ENCODE measurements at regions not wholly inside any gene's neighbourhood (a gene's known extent, or its start where the extent isn't known, plus 50 kb on each side); places are given as distances from the start of the nearest gene placed in this dataset.

- Histone ChIP-seq H3K4me1 (ENCODE audit: insufficient read depth) (no peaks in the 10 kb centered on the region), H3K36me3 (replicated peaks; ENCODE audit: insufficient read depth, low read depth) (no peaks in the 10 kb centered on the region), H3K27ac (no peak overlapping the region), H3K27me3 (no peaks in the 10 kb centered on the region), H3K9me3 (ENCODE audit: low read depth) (no peaks in the 10 kb centered on the region), H3K4me2 (no peak overlapping the region), H4K20me1 (ENCODE audit: insufficient read depth, poor library complexity, severe bottlenecking) (no peaks in the 10 kb centered on the region), H3K4me3 (no peak overlapping the region), H3K9me2 (replicated peaks; ENCODE audit: insufficient read depth) (no peaks in the 10 kb centered on the region), H3K79me2 (no peaks in the 10 kb centered on the region), H2AFZ (no peak overlapping the region)
- no peak for DNase-seq (ENCODE audit: low spot score)
- 87% methylated on average over 8 of the region's 8 CpGs for WGBS (ENCODE audit: low lambda C conversion rate, missing lambda C conversion rate)
- TF ChIP-seq, protein P1, sequence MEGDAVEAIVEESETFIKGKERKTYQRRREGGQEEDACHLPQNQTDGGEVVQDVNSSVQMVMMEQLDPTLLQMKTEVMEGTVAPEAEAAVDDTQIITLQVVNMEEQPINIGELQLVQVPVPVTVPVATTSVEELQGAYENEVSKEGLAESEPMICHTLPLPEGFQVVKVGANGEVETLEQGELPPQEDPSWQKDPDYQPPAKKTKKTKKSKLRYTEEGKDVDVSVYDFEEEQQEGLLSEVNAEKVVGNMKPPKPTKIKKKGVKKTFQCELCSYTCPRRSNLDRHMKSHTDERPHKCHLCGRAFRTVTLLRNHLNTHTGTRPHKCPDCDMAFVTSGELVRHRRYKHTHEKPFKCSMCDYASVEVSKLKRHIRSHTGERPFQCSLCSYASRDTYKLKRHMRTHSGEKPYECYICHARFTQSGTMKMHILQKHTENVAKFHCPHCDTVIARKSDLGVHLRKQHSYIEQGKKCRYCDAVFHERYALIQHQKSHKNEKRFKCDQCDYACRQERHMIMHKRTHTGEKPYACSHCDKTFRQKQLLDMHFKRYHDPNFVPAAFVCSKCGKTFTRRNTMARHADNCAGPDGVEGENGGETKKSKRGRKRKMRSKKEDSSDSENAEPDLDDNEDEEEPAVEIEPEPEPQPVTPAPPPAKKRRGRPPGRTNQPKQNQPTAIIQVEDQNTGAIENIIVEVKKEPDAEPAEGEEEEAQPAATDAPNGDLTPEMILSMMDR (IDR thresholded peaks at IDR 0.05; ENCODE audit: poor library complexity): no peak
- TF ChIP-seq EZH2 (IDR thresholded peaks at IDR 0.05; ENCODE audit: borderline replicate concordance) (no peak), EZH2phosphoT487 (IDR thresholded peaks at IDR 0.05; ENCODE audit: low read depth, severe bottlenecking, unreplicated experiment) (no peak)
Observed at GRCh38 chr1:37347104-37347649, 127.2 kb upstream of the ZC3H12A start.

DNA sequence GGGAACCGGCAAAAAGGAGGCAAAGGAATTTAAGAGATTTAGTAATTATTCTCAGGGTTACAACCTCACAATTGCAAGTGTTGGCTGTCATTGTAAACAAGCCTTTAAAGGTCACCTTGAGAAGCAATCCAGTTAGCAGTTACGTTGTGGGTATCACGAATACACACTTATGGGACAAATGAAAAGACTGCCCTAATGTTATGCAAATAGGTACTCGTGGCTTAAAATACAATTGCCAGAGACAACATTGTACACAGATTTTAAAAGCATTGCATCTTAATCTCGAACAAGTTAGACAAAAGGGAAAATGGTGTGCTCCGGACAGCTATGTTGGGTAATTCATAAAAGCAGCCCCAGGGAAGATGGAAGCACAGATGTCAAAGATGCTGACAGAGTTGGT lies 120.5 kb upstream of the ZC3H12A start:
- 61% methylated on average over 6 of the region's 6 CpGs for WGBS (ENCODE audit: low lambda C conversion rate, missing lambda C conversion rate)
- no peaks in the 10 kb centered on the region for H3K9me2 ChIP-seq (replicated peaks; ENCODE audit: insufficient read depth)
- H2AFZ ChIP-seq: no peak overlapping the region
- no peaks in the 10 kb centered on the region for H3K79me2 ChIP-seq
- no peaks in the 10 kb centered on the region for H3K4me1 ChIP-seq (ENCODE audit: insufficient read depth)
- no peak for DNase-seq (ENCODE audit: low spot score)
- H3K4me2 ChIP-seq: no peak overlapping the region
- H4K20me1 ChIP-seq (ENCODE audit: insufficient read depth, poor library complexity, severe bottlenecking): no peaks in the 10 kb centered on the region
- H3K9me3 ChIP-seq (ENCODE audit: low read depth): no peaks in the 10 kb centered on the region
- no peak for TF ChIP-seq EZH2phosphoT487 (IDR thresholded peaks at IDR 0.05; ENCODE audit: low read depth, severe bottlenecking, unreplicated experiment)
- no peak for TF ChIP-seq EZH2 (IDR thresholded peaks at IDR 0.05; ENCODE audit: borderline replicate concordance)
- TF ChIP-seq, protein P1 (IDR thresholded peaks at IDR 0.05; ENCODE audit: poor library complexity): no peak
- H3K27me3 ChIP-seq: peaks cover 3% of the 10 kb centered on the region
- H3K36me3 ChIP-seq (replicated peaks; ENCODE audit: insufficient read depth, low read depth): no peaks in the 10 kb centered on the region
- H3K27ac ChIP-seq: no peak overlapping the region
- no peak overlapping the region for H3K4me3 ChIP-seq

- H3K27me3 ChIP-seq: peaks cover 7% of the 10 kb centered on the region
- no peaks in the 10 kb centered on the region for H3K4me1 ChIP-seq (ENCODE audit: insufficient read depth)
Observed at GRCh38 chr1:37354876-37355650, 119.3 kb upstream of the ZC3H12A start.

More at GRCh38 chr1:37354876-37355650, 119.3 kb upstream of the ZC3H12A start:
- no peak overlapping the region for H2AFZ ChIP-seq
- H3K9me3 ChIP-seq (ENCODE audit: low read depth): no peaks in the 10 kb centered on the region
- no peak overlapping the region for H3K4me3 ChIP-seq
- 57% methylated on average over 7 of the region's 7 CpGs for WGBS (ENCODE audit: low lambda C conversion rate, missing lambda C conversion rate)
- no peak overlapping the region for H3K4me2 ChIP-seq
- no peaks in the 10 kb centered on the region for H3K9me2 ChIP-seq (replicated peaks; ENCODE audit: insufficient read depth)
- H3K79me2 ChIP-seq: no peaks in the 10 kb centered on the region
- no peaks in the 10 kb centered on the region for H3K36me3 ChIP-seq (replicated peaks; ENCODE audit: insufficient read depth, low read depth)
- H4K20me1 ChIP-seq (ENCODE audit: insufficient read depth, poor library complexity, severe bottlenecking): no peaks in the 10 kb centered on the region
- DNase-seq (ENCODE audit: low spot score): no peak
- H3K27ac ChIP-seq: no peak overlapping the region
- no peak for TF ChIP-seq EZH2phosphoT487 (IDR thresholded peaks at IDR 0.05; ENCODE audit: low read depth, severe bottlenecking, unreplicated experiment)
- TF ChIP-seq EZH2 (IDR thresholded peaks at IDR 0.05; ENCODE audit: borderline replicate concordance): no peak
- TF ChIP-seq, protein P1 (IDR thresholded peaks at IDR 0.05; ENCODE audit: poor library complexity): no peak

All from hepatocyte (in vitro differentiated cells).